ENCODE measurements at regions not wholly inside any gene's neighbourhood (a gene's known extent, or its start where the extent isn't known, plus 50 kb on each side); places are given as distances from the start of the nearest gene placed in this dataset.
"Not testable (repeated sequence)": the region's sequence is repeated elsewhere in the genome, so short reads cannot be mapped to it uniquely, and the experiment has no call there.

DNA sequence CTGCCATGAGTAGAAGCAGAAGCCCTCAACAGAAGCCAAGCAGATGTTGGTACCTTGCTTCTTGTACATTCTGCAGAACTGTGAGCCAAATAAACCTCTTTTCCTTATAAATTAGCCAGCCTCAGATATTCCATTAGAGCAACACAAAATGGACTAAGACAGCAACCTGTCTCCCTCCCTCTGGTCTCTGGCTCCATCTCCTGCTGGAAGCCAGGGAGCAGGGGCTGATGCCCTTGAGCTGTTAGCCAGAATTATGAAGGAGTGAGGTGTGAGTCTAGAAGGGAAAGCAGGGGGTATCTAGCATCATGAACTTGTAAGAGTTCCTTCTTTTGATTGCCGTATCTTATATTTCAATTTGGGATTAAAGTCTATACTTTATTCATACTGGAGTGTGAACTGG, 358.7 kb upstream of the FZD8 start:
- TF ChIP-seq, protein P1, sequence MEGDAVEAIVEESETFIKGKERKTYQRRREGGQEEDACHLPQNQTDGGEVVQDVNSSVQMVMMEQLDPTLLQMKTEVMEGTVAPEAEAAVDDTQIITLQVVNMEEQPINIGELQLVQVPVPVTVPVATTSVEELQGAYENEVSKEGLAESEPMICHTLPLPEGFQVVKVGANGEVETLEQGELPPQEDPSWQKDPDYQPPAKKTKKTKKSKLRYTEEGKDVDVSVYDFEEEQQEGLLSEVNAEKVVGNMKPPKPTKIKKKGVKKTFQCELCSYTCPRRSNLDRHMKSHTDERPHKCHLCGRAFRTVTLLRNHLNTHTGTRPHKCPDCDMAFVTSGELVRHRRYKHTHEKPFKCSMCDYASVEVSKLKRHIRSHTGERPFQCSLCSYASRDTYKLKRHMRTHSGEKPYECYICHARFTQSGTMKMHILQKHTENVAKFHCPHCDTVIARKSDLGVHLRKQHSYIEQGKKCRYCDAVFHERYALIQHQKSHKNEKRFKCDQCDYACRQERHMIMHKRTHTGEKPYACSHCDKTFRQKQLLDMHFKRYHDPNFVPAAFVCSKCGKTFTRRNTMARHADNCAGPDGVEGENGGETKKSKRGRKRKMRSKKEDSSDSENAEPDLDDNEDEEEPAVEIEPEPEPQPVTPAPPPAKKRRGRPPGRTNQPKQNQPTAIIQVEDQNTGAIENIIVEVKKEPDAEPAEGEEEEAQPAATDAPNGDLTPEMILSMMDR (IDR thresholded peaks at IDR 0.05; ENCODE audit: low read depth, low read length) = 0 out of 2 replicates have a peak, but pooled peaks have one; percentile 20
- H3K9me3 ChIP-seq (ENCODE audit: control insufficient read depth, insufficient read depth, low read length); POLR2A ChIA-PET; H3K27ac ChIP-seq (ENCODE audit: low read depth, low read length); H3K4me3 ChIP-seq (ENCODE audit: low read depth, low read length); CTCF ChIA-PET; DNase-seq (ENCODE audit: low read depth, low spot score); H3K27me3 ChIP-seq (ENCODE audit: control insufficient read depth, insufficient read depth, low read length): not testable (repeated sequence)

DNA sequence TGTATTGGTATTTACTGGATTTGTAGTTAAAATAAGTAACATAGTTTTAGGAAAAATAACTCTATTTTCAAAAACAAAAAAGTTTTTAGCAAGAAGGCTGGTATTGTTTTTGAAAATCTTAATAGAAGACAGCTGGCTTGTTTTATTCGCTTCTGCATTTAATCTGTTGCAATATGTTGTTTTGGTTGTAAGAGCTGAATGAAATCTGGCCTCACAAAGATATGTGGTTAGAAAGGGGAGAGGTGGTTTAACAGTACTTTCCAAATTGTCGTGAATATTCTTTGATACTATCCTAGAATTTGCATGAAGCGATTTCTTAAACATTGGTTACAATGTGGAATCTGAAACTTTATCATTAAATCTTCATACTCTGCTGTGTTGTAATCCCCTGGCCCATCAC, 355.9 kb upstream of the FZD8 start:
- TF ChIP-seq, protein P1 (IDR thresholded peaks at IDR 0.05; ENCODE audit: low read depth, low read length) = no peak
- DNase-seq (ENCODE audit: low read depth, low spot score) = no peak

DNA sequence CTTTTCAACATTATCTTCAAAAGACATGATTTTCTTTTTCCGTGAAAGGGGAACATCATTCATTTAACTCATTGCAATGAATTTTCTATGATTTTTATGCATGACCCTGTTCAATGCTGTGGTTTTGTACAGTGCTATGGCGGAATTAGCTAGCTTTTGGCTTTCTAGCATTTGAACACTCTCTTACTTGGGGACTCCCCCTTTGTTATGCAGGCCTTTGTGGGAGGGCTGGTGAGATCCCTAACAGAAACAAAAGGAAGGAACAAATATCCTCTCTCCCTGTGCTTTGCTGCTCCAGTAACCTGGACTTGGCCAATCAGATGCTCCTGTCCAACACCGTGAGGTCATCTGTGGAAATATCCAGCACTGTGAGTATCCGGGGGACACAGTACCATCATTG, 353.4 kb upstream of the FZD8 start:
- no peaks in the 10 kb centered on the region for H3K9me3 ChIP-seq (ENCODE audit: control insufficient read depth, insufficient read depth, low read length)
- no peak for DNase-seq (ENCODE audit: low read depth, low spot score)
- TF ChIP-seq, protein P1 (IDR thresholded peaks at IDR 0.05; ENCODE audit: low read depth, low read length) = no peak
- no peak overlapping the region for H3K4me3 ChIP-seq (ENCODE audit: low read depth, low read length)
- ChIA-PET POLR2A (no interaction called here), CTCF (no interaction called here)
- H3K27me3 ChIP-seq (ENCODE audit: control insufficient read depth, insufficient read depth, low read length) = no peaks in the 10 kb centered on the region
- H3K27ac ChIP-seq (ENCODE audit: low read depth, low read length) = no peak overlapping the region

More for the DNA sequence above, 355.9 kb upstream of the FZD8 start:
- ChIA-PET POLR2A (no interaction called here), CTCF (no interaction called here)
- Histone ChIP-seq H3K27me3 (ENCODE audit: control insufficient read depth, insufficient read depth, low read length) (no peaks in the 10 kb centered on the region), H3K4me3 (ENCODE audit: low read depth, low read length) (no peak overlapping the region), H3K27ac (ENCODE audit: low read depth, low read length) (no peak overlapping the region), H3K9me3 (ENCODE audit: control insufficient read depth, insufficient read depth, low read length) (no peaks in the 10 kb centered on the region)

DNA sequence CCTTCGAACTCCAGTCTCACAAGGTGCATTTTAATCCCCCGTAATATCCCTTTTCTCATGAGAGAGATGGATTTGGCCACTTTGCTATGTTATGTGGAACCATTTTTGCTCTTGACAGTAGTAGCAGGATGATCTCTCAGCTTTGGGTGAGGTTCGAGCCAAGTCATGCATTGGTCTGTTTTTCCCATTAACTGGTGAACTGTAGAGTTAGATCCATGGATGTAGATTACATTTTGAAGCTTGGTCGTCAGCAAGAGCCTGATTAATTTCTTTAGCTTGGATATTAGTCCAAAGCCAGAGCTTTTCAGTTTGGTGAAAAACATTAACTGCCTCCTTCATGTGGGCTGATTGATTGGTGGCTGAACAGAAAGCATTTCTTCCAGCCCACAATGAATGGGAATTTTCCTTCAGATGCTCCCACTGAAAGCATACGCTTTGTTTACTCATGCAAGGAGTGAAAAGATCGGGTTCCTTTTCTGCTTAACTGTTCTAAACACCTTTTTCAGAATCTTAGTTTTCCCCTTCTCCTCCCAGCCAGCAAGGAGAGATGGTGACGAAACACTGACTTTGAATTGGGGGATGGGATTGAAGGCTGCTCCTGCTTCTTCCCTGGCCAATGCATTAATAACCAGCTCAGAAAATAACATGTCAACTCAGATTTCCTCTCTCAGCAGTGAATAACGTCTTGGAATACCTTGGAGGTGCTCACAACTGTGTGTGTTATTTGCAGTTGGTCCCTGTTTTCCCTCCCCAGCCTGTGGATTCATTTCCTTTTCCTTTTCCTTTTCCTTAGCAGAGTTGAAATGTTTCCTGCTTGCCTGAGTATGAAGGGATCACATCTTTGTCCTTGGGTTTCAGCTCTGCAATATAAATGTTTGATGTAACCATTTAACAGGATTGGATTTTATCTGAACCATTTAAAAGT, 351.8 kb upstream of the FZD8 start:
- POLR2A ChIA-PET = no interaction called here
- no peaks in the 10 kb centered on the region for H3K27me3 ChIP-seq (ENCODE audit: control insufficient read depth, insufficient read depth, low read length)
- H3K4me3 ChIP-seq (ENCODE audit: low read depth, low read length) = no peak overlapping the region
- DNase-seq (ENCODE audit: low read depth, low spot score) = no peak
- no peaks in the 10 kb centered on the region for H3K9me3 ChIP-seq (ENCODE audit: control insufficient read depth, insufficient read depth, low read length)
- CTCF ChIA-PET = interaction anchor here (0.6 to 1.2 kb wide), 3 partner anchors 356 to 786 kb away, joined by 3 to 4 read pairs (median 3); no protein-coding TSS in a partner anchor
- TF ChIP-seq, protein P1 (IDR thresholded peaks at IDR 0.05; ENCODE audit: low read depth, low read length) = no peak
- H3K27ac ChIP-seq (ENCODE audit: low read depth, low read length) = no peak overlapping the region

DNA sequence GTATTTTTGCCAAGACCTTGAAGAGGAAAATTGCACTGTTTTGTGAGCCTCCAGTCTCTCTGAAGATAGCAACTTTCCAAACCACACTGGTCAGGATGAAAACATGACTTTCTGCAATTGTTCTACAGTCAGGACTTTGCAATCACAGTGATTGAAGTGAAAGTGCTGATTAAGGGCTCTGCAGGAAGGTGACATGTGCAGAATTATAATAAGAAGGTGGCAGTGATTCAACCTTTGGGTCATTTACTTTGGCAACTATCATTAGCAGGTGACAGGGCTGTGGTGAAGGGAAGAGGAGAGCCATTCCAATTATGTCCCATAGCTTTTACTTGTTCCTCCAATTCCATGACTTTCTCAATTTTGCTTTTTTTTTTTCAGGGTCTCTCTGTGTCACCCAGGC, 350.0 kb upstream of the FZD8 start:
- Histone ChIP-seq H3K4me3 (ENCODE audit: low read depth, low read length) (no peak overlapping the region), H3K9me3 (ENCODE audit: control insufficient read depth, insufficient read depth, low read length) (no peaks in the 10 kb centered on the region), H3K27me3 (ENCODE audit: control insufficient read depth, insufficient read depth, low read length) (no peaks in the 10 kb centered on the region), H3K27ac (ENCODE audit: low read depth, low read length) (no peak overlapping the region)
- ChIA-PET POLR2A (no interaction called here), CTCF (interaction anchor here (0.6 to 0.7 kb wide), 2 partner anchors 510 to 791 kb away, joined by 3 to 4 read pairs; no protein-coding TSS in a partner anchor)
- TF ChIP-seq, protein P1 (IDR thresholded peaks at IDR 0.05; ENCODE audit: low read depth, low read length) = no peak
- DNase-seq (ENCODE audit: low read depth, low spot score) = no peak
